Spleen (tissue), 11 donors: ENCODE measurements at regions not wholly inside any gene's neighbourhood (a gene's known extent, or its start where the extent isn't known, plus 50 kb on each side); places are given as distances from the start of the nearest gene placed in this dataset.

Experiments
- DNase-seq: peaks from one replicate; pipeline ENCODE4 v3.0.0-alpha.2; 2020
- H3K27ac ChIP-seq, 8 donors: fragments of 200-600 bp; sonication (generic) in 7 of 8; 1 replicate in 4 of 8; 2 replicates in 4 of 8; pipeline versions ENCODE4 v1.5.0 to v1.8.0; 2016 to 2021; ENCODE audit warnings: inconsistent platforms in 4 of 8, mild to moderate bottlenecking in 4 of 8, moderate library complexity in 1 of 8
- H3K27me3 ChIP-seq, 7 donors: fragments of 200-600 bp; sonication (generic) in 6 of 7; replicated peaks in 1 of 7; 1 replicate in 4 of 7; 2 replicates in 3 of 7; pipeline versions ENCODE4 v1.5.0 to v1.8.0; 2016 to 2021; ENCODE audit warnings: inconsistent platforms in 3 of 7, mild to moderate bottlenecking in 1 of 7
- H3K36me3 ChIP-seq, 6 donors: fragments of 200-600 bp; sonication (generic) in 5 of 6; 1 replicate in 4 of 6; 2 replicates in 2 of 6; pipeline versions ENCODE4 v1.5.0 to v1.8.0; 2016 to 2021; ENCODE audit warnings: inconsistent platforms in 2 of 6
- H3K4me1 ChIP-seq, 6 donors: fragments of 200-600 bp; sonication (generic) in 5 of 6; 1 replicate in 3 of 6; 2 replicates in 3 of 6; pipeline versions ENCODE4 v1.5.0 to v1.8.0; 2016 to 2021; ENCODE audit warnings: inconsistent platforms in 3 of 6
- H3K4me3 ChIP-seq, 8 donors: fragments of 200-600 bp; sonication (generic) in 7 of 8; 1 replicate in 4 of 8; 2 replicates in 4 of 8; pipeline versions ENCODE4 v1.5.0 to v1.8.0; 2016 to 2021; ENCODE audit warnings: inconsistent platforms in 4 of 8, mild to moderate bottlenecking in 4 of 8, moderate library complexity in 2 of 8
- H3K9me3 ChIP-seq, 8 donors: fragments of 200-600 bp; sonication (generic) in 7 of 8; 1 replicate in 4 of 8; 2 replicates in 4 of 8; pipeline versions ENCODE4 v1.5.0 to v1.8.0; 2016 to 2021; ENCODE audit warnings: inconsistent platforms in 4 of 8
- POLR2A ChIP-seq, 3 donors: fragments of 450-650 bp; IDR thresholded peaks; one replicate each; pipeline ENCODE4 v1.5.1; 2017; ENCODE audit warnings: antibody characterized with exemption in 3 of 3, mild to moderate bottlenecking in 1 of 3
- POLR2AphosphoS5 ChIP-seq, 3 donors: sonication (generic); formaldehyde crosslinking; IDR thresholded peaks; one replicate each; pipeline ENCODE4 v1.5.1; 2017; ENCODE audit warnings: antibody characterized with exemption in 3 of 3
- WGBS, 5 donors: extraction: QIAGEN DNeasy Blood & Tissue Kit in 3 of 5; methylation state at CpG; one replicate each; pipeline versions ENCODE4 v1.1.5 to v1.1.7; 2013 to 2018; 5-methylcytosine and 5-hydroxymethylcytosine counted together
- intact Hi-C: fragments of 100-400 bp; cut with DNase I; formaldehyde crosslinking; loops from one replicate; pipeline ENCODE4 v1.15.0; 2023; ENCODE audit warnings: low total_unique reads
- TF ChIP-seq, protein P1 (sequence below), 11 experiments: fragments of 200-600 bp in 7 of 11; fragments of 450-650 bp in 4 of 11; sonication (generic) in 4 of 11; IDR thresholded peaks in 8 of 11; conservative IDR thresholded peaks in 3 of 11; 1 replicate in 7 of 11; 2 replicates in 4 of 11; pipeline versions ENCODE4 v1.4.0 to v1.8.0; 2016 to 2021; ENCODE audit warnings: antibody characterized with exemption in 11 of 11, inconsistent platforms in 4 of 11, mild to moderate bottlenecking in 1 of 11
- donor health status: healthy with polysubstance abuse.
- donor health status: DM: no; HTN: no; CAD: no; lungs with moderate emphysema.
- donor health status: DM: no; HTN: no; CAD: no.
- donor health status: Bipolar disorder and iron deficiency.
- donor health status: healthy.
- donor health status: DM: no; HTN: no; CAD: no.
- donor health status: DM: yes; HTN: yes; CAD: no.

DNA sequence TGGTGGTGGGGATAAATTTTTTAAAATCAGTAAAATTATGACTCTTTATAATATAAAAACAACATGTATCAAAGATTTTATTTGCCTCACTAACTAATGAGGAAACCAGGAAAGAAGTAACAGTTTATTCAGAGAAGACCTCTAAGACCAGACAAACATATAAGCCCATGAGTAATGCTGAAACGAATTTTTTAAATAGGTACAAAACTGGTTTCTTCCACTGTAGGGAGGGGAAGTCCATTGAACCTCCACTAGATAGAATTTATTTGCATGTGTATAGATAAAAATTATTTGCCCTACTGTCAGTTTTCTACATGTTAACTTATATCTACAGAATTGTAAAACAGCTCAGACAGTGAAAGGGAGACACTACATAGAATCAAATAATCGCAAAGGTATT lies 86.8 kb downstream of the ZC3H11B start:
- H3K9me3 ChIP-seq, result no peaks in the 10 kb centered on the region
- no peak overlapping the region for H3K27ac ChIP-seq
- 78 to 83% (median 80%) methylated on average over 2 of the region's 2 CpGs for WGBS, 5 donors
- H3K36me3 ChIP-seq, result no peaks in the 10 kb centered on the region
- TF ChIP-seq POLR2A (IDR thresholded peaks at IDR 0.05) (no peak), POLR2AphosphoS5 (IDR thresholded peaks at IDR 0.05) (no peak)
- TF ChIP-seq, protein P1, sequence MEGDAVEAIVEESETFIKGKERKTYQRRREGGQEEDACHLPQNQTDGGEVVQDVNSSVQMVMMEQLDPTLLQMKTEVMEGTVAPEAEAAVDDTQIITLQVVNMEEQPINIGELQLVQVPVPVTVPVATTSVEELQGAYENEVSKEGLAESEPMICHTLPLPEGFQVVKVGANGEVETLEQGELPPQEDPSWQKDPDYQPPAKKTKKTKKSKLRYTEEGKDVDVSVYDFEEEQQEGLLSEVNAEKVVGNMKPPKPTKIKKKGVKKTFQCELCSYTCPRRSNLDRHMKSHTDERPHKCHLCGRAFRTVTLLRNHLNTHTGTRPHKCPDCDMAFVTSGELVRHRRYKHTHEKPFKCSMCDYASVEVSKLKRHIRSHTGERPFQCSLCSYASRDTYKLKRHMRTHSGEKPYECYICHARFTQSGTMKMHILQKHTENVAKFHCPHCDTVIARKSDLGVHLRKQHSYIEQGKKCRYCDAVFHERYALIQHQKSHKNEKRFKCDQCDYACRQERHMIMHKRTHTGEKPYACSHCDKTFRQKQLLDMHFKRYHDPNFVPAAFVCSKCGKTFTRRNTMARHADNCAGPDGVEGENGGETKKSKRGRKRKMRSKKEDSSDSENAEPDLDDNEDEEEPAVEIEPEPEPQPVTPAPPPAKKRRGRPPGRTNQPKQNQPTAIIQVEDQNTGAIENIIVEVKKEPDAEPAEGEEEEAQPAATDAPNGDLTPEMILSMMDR (IDR thresholded peaks at IDR 0.05 in 8 of 11, conservative IDR thresholded peaks at IDR 0.05 in 3 of 11), result no peak
- DNase-seq, result no peak
- no peaks in the 10 kb centered on the region for H3K27me3 ChIP-seq
- no peak overlapping the region for H3K4me3 ChIP-seq
- no peaks in the 10 kb centered on the region for H3K4me1 ChIP-seq
- intact Hi-C loops, result no loop called here

GRCh38 chr1:219523411-219523810 lies 89.5 kb downstream of the ZC3H11B start:
- DNase-seq, result no peak
- no peaks in the 10 kb centered on the region for H3K9me3 ChIP-seq
- TF ChIP-seq, protein P1 (IDR thresholded peaks at IDR 0.05 in 8 of 11, conservative IDR thresholded peaks at IDR 0.05 in 3 of 11), result no peak
- no peak for TF ChIP-seq POLR2AphosphoS5 (IDR thresholded peaks at IDR 0.05)
- no peak for TF ChIP-seq POLR2A (IDR thresholded peaks at IDR 0.05)
- no peak overlapping the region for H3K4me3 ChIP-seq
- no peaks in the 10 kb centered on the region for H3K27me3 ChIP-seq
- H3K27ac ChIP-seq, result no peak overlapping the region
- intact Hi-C loops, result no loop called here
- no peaks in the 10 kb centered on the region for H3K4me1 ChIP-seq
- 86 to 97% (median 91%) methylated on average over 2 of the region's 2 CpGs for whole genome bisulfite sequencing, 5 donors
- no peaks in the 10 kb centered on the region for H3K36me3 ChIP-seq

DNA sequence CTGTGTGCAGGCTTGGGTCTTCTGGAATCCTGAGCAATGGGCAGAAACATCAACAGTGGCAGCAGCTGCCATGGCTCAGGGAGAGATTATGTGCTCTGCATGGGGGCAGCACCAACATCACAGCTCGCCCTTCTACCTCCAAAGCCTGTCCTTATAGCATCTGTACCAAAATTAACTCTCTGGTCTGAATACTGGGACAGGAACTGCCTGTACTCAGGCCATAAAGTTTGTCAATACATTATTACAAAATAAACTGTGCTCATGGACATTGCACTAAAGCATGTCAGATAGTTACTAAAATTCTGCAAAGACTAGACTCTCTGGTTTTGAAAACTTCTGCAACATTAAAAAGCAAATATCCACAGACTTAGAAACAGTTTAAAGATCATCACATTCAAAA lies 91.6 kb downstream of the ZC3H11B start:
- TF ChIP-seq POLR2AphosphoS5 (IDR thresholded peaks at IDR 0.05) (no peak), POLR2A (IDR thresholded peaks at IDR 0.05) (no peak)
- TF ChIP-seq, protein P1 (IDR thresholded peaks at IDR 0.05 in 8 of 11, conservative IDR thresholded peaks at IDR 0.05 in 3 of 11), result no peak
- intact Hi-C loops, result no loop called here

DNA sequence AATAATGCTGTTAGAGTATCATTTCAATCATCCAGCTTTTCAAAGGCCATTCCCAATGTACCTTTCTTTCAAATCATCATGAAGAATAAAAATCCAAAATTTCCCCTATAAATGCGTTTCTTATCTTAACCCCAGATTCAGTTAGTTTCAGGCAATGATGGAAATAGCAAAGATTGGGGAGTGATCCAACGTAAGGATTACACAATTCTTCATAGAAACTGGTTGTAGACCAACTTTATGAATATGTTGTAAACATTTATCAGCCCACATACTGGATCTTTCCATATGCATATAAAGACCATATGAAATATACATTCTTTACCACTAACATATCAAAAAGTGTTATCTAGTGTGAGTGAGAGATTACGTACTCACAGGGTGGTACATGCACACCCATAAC lies 92.7 kb downstream of the ZC3H11B start:
- TF ChIP-seq POLR2A (IDR thresholded peaks at IDR 0.05) (no peak), POLR2AphosphoS5 (IDR thresholded peaks at IDR 0.05) (no peak)
- TF ChIP-seq, protein P1 (IDR thresholded peaks at IDR 0.05 in 8 of 11, conservative IDR thresholded peaks at IDR 0.05 in 3 of 11), result no peak
- Histone ChIP-seq H3K27me3 (no peaks in the 10 kb centered on the region), H3K4me1 (no peaks in the 10 kb centered on the region), H3K9me3 (no peaks in the 10 kb centered on the region), H3K27ac (no peak overlapping the region), H3K4me3 (no peak overlapping the region), H3K36me3 (no peaks in the 10 kb centered on the region)
- intact Hi-C loops, result no loop called here
- no peak for DNase-seq
- whole genome bisulfite sequencing, 5 donors, result 84 to 91% (median 85%) methylated on average over 3 of the region's 3 CpGs

More for the DNA sequence above, 91.6 kb downstream of the ZC3H11B start:
- H3K4me3 ChIP-seq, result no peak overlapping the region
- H3K27me3 ChIP-seq, result no peaks in the 10 kb centered on the region
- DNase-seq, result no peak
- no peaks in the 10 kb centered on the region for H3K4me1 ChIP-seq
- no peaks in the 10 kb centered on the region for H3K36me3 ChIP-seq
- 41 to 75% (median 53%) methylated on average over 1 of the region's 1 CpG for WGBS, 5 donors
- H3K27ac ChIP-seq, result no peak overlapping the region
- H3K9me3 ChIP-seq, result no peaks in the 10 kb centered on the region
